Breast epithelium (tissue), 4 donors: ENCODE measurements at regions not wholly inside any gene's neighbourhood (a gene's known extent, or its start where the extent isn't known, plus 50 kb on each side); places are given as distances from the start of the nearest gene placed in this dataset.

Source experiments
- DNase-seq, 2 donors: peaks; one replicate each; pipeline ENCODE4 v3.0.0-alpha.2; 2019; ENCODE audit warnings: low spot score in 2 of 2
- H3K27ac ChIP-seq, 2 donors: fragments of 200-600 bp; sonication (generic) in 1 of 2; one replicate each; pipeline ENCODE4 v1.5.1; 2016 to 2019; ENCODE audit warnings: mild to moderate bottlenecking in 1 of 2
- H3K27me3 ChIP-seq, 2 donors: fragments of 200-600 bp; sonication (generic) in 1 of 2; one replicate each; pipeline versions ENCODE4 v1.5.1 to v1.6.0; 2017 to 2019; ENCODE audit warnings: control low read depth in 1 of 2, mild to moderate bottlenecking in 1 of 2
- H3K36me3 ChIP-seq: fragments of 200-600 bp; one replicate; pipeline ENCODE4 v1.5.1; 2019
- H3K4me1 ChIP-seq, 2 donors: fragments of 200-600 bp; sonication (generic); one replicate each; pipeline ENCODE4 v1.5.1; 2016 to 2019; ENCODE audit warnings: control low read depth in 1 of 2
- H3K4me3 ChIP-seq, 3 donors: fragments of 200-600 bp; sonication (generic); 1 replicate in 2 of 3; 2 replicates in 1 of 3; pipeline ENCODE4 v1.5.1; 2016 to 2019; ENCODE audit warnings: mild to moderate bottlenecking in 3 of 3, moderate library complexity in 2 of 3
- H3K9me3 ChIP-seq, 2 donors: fragments of 200-600 bp; sonication (generic) in 1 of 2; one replicate each; pipeline ENCODE4 v1.5.1; 2016 to 2019; ENCODE audit warnings: control low read depth in 1 of 2
- CTCF ChIP-seq, 3 donors: fragments of 450-650 bp; IDR thresholded peaks; one replicate each; pipeline ENCODE4 v1.5.1; 2016 to 2017; ENCODE audit warnings: antibody characterized with exemption in 3 of 3, mild to moderate bottlenecking in 3 of 3, moderate library complexity in 3 of 3
- POLR2A ChIP-seq: fragments of 450-650 bp; IDR thresholded peaks from one replicate; pipeline ENCODE4 v1.6.1; 2016; ENCODE audit warnings: antibody characterized with exemption, mild to moderate bottlenecking, moderate library complexity
- POLR2AphosphoS5 ChIP-seq, 3 donors: sonication (generic); formaldehyde crosslinking; IDR thresholded peaks; one replicate each; pipeline ENCODE4 v1.6.1; 2017; ENCODE audit warnings: antibody characterized with exemption in 3 of 3
- intact Hi-C: fragments of 100-400 bp; cut with DNase I; formaldehyde crosslinking; loops from one replicate; pipeline ENCODE4 v1.15.1; 2023; ENCODE audit warnings: low total_unique reads

DNA sequence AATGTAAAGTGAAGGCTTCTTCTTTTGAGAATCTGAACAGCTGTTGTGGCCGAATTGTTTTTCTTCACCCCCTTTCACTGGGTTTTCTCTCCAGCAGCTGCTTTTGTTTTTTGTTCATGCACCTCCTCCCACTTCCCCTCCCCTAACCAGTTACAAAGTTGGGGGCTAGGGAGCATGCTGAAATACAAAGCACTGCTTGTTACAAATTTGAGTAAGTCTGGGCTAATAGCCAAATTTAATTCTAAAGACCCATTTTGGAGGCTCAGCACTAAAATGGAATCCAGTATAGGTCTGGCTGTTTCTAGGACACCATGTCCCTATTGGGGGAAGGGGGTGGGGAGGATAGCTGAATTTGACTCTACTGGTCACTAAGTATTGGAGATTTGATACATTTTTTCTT lies 89.2 kb upstream of the GPM6B start:
- Histone ChIP-seq H3K4me3 (no peak overlapping the region), H3K9me3 (no peaks in the 10 kb centered on the region), H3K36me3 (no peaks in the 10 kb centered on the region), H3K27me3 (peaks cover 0 to 41% of the 10 kb centered on the region in 2 donors), H3K4me1 (no peaks in the 10 kb centered on the region), H3K27ac (no peak overlapping the region)
- no peak for TF ChIP-seq POLR2AphosphoS5 (IDR thresholded peaks at IDR 0.05)
- TF ChIP-seq CTCF (IDR thresholded peaks at IDR 0.05), result no peak
- no peak for TF ChIP-seq POLR2A
- DNase-seq, result no peak
- intact Hi-C loops, result no loop called here

GRCh38 chrX:13903405-13903804 lies 86.5 kb upstream of the GPM6B start:
- H3K27me3 ChIP-seq, result peaks cover 0 to 40% of the 10 kb centered on the region in 2 donors
- DNase-seq, result no peak
- intact Hi-C loops, result no loop called here

DNA sequence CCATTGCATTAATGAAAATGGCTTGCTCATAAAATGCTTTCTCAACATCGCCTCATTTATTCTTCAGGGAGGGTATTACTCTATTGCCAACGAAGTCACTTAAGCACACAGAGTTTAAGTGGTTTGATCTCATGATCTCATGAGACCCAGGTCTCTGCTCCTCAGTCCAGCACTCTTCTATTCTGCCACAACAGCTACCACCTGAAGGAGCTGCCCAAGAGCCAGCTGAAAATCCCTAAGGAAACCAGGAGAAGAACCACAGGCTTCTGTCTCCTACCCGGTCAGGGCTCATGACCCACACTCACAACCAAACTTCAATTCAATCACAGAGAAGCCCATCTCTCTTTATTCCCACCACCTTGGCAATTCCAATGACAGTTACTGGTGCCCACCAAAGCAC lies 85.5 kb upstream of the GPM6B start:
- Histone ChIP-seq H3K4me3 (no peak overlapping the region), H3K4me1 (peaks cover 0 to 4% of the 10 kb centered on the region in 2 donors), H3K9me3 (no peaks in the 10 kb centered on the region), H3K27ac (no peak overlapping the region), H3K36me3 (no peaks in the 10 kb centered on the region), H3K27me3 (peaks cover 0 to 38% of the 10 kb centered on the region in 2 donors)
- TF ChIP-seq CTCF (IDR thresholded peaks at IDR 0.05) (no peak), POLR2A (no peak), POLR2AphosphoS5 (IDR thresholded peaks at IDR 0.05) (no peak)
- intact Hi-C loops, result no loop called here
- DNase-seq, result no peak

More at GRCh38 chrX:13903405-13903804, 86.5 kb upstream of the GPM6B start:
- Histone ChIP-seq H3K9me3 (no peaks in the 10 kb centered on the region), H3K4me1 (no peaks in the 10 kb centered on the region), H3K36me3 (no peaks in the 10 kb centered on the region), H3K27ac (no peak overlapping the region), H3K4me3 (no peak overlapping the region)
- no peak for TF ChIP-seq POLR2A
- TF ChIP-seq CTCF (IDR thresholded peaks at IDR 0.05), result no peak
- no peak for TF ChIP-seq POLR2AphosphoS5 (IDR thresholded peaks at IDR 0.05)

- Histone ChIP-seq H3K4me3 (no peak overlapping the region), H3K27ac (peak overlapping the region in 1 of 2 donors; percentile 13), H3K27me3 (peaks cover 0 to 35% of the 10 kb centered on the region in 2 donors), H3K4me1 (peaks cover 0 to 4% of the 10 kb centered on the region in 2 donors), H3K9me3 (no peaks in the 10 kb centered on the region), H3K36me3 (no peaks in the 10 kb centered on the region)
- intact Hi-C loops, result no loop called here
- no peak for DNase-seq
- TF ChIP-seq POLR2A (no peak), CTCF (IDR thresholded peaks at IDR 0.05) (no peak), POLR2AphosphoS5 (IDR thresholded peaks at IDR 0.05) (no peak)
These were observed 84.5 kb upstream of the GPM6B start for GRCh38 chrX:13901354-13901753.

DNA sequence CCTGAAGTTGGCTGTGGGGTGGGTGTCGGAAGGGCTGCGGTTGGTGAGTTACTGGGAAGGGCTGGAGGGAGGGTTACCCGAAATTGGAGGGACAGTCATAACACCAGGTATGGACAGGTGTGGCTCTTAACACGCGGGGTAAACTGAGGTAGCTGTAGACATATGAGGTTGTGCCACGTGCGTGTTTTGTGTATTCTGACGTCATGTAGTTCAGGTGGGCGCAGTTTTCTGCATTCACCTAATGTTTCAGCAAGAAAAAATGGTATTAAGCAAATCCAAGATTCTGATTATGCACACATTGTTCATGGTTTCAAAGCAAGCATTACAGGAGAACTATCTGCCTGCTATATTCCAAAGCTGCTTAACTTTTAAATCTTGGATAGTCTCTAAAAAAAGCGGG lies 83.5 kb upstream of the GPM6B start:
- intact Hi-C loops, result no loop called here

More for the DNA sequence above, 83.5 kb upstream of the GPM6B start:
- Histone ChIP-seq H3K9me3 (no peaks in the 10 kb centered on the region), H3K27ac (no peak overlapping the region), H3K4me1 (peaks cover 0 to 4% of the 10 kb centered on the region in 2 donors), H3K4me3 (no peak overlapping the region), H3K36me3 (no peaks in the 10 kb centered on the region), H3K27me3 (peaks cover 0 to 34% of the 10 kb centered on the region in 2 donors)
- no peak for DNase-seq
- TF ChIP-seq POLR2A (no peak), CTCF (IDR thresholded peaks at IDR 0.05) (no peak), POLR2AphosphoS5 (IDR thresholded peaks at IDR 0.05) (no peak)
